NT2/D1 (cell line): ENCODE measurements at regions not wholly inside any gene's neighbourhood (a gene's known extent, or its start where the extent isn't known, plus 50 kb on each side); places are given as distances from the start of the nearest gene placed in this dataset.

Experiments
- SUZ12 ChIP-seq: IDR thresholded peaks from 2 replicates; pipeline ENCODE4 v1.6.1; 2011; ENCODE audit not compliant: insufficient read length, insufficient read depth; ENCODE audit errors: extremely low read depth
- YY1 ChIP-seq: IDR thresholded peaks from 2 replicates; pipeline ENCODE4 v1.6.1; 2011; ENCODE audit not compliant: insufficient read length, insufficient read depth
- ZNF274 ChIP-seq: IDR thresholded peaks from 2 replicates; pipeline ENCODE4 v1.6.1; 2011; ENCODE audit warnings: mild to moderate bottlenecking, low read depth, low read length

GRCh38 chr2:383888-384287, 96.0 kb upstream of the ALKAL2 start:
- TF ChIP-seq ZNF274 (no peak), YY1 (no peak), SUZ12 (no peak)
